ENCODE measurements at regions not wholly inside any gene's neighbourhood (a gene's known extent, or its start where the extent isn't known, plus 50 kb on each side); places are given as distances from the start of the nearest gene placed in this dataset.

DNA sequence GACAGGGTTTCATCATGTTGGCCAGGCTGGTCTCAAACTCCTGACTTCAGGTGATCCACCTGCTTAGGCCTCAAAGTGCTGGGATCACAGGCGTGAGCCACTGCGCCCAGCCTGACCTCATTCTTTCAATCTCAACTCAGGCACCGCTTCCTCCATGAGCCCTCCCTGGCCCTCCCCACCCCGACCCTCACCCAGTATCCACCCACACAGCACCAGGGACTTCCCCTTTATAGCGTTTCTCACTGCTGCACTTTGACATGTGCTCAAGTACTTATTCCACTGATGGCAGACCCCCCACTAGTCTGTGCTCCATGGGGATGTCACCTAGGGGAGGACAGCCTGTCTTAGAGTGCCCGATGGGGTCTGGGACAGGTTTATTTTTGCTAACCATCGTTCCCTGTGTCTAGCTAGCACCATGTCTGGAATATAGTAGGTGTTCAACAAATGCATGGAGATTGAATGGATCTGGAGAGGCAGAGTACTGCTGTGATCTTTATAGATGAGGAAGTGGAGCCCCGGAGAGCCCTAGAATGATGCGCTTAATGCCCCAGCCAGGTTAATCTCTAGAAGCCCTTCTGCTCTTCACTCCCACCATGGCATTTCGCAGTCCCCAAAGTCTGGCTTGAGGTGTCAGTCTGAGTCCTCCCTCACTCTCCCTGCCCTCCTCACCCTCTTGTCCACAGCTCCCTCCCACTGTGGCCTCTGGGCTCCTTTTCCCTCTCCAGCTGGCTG is 258.8 kb downstream of the RPS24 start:
- TF ChIP-seq CEBPB (IDR thresholded peaks at IDR 0.05) (no peak), FOXM1 (IDR thresholded peaks at IDR 0.05; ENCODE audit: borderline replicate concordance, low read depth) (no peak), YY1 (IDR thresholded peaks at IDR 0.05; ENCODE audit: low read depth) (no peak), TAF1 (IDR thresholded peaks at IDR 0.05; ENCODE audit: low read depth) (no peak), EP300 (IDR thresholded peaks at IDR 0.05; ENCODE audit: borderline replicate concordance) (no peak), NFIC (IDR thresholded peaks at IDR 0.05) (no peak), CREB1 (IDR thresholded peaks at IDR 0.05; ENCODE audit: low read depth) (no peak), TCF12 (IDR thresholded peaks at IDR 0.05; ENCODE audit: low read depth) (no peak), RAD21 (IDR thresholded peaks at IDR 0.05; ENCODE audit: low read depth) (no peak), EGR1 (IDR thresholded peaks at IDR 0.05) (no peak), TEAD4 (IDR thresholded peaks at IDR 0.05) (no peak), ZBTB7A (IDR thresholded peaks at IDR 0.05; ENCODE audit: low read depth) (no peak)
- TF ChIP-seq, protein P1, sequence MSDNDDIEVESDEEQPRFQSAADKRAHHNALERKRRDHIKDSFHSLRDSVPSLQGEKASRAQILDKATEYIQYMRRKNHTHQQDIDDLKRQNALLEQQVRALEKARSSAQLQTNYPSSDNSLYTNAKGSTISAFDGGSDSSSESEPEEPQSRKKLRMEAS (IDR thresholded peaks at IDR 0.05), result no peak
- TF ChIP-seq, protein P2, sequence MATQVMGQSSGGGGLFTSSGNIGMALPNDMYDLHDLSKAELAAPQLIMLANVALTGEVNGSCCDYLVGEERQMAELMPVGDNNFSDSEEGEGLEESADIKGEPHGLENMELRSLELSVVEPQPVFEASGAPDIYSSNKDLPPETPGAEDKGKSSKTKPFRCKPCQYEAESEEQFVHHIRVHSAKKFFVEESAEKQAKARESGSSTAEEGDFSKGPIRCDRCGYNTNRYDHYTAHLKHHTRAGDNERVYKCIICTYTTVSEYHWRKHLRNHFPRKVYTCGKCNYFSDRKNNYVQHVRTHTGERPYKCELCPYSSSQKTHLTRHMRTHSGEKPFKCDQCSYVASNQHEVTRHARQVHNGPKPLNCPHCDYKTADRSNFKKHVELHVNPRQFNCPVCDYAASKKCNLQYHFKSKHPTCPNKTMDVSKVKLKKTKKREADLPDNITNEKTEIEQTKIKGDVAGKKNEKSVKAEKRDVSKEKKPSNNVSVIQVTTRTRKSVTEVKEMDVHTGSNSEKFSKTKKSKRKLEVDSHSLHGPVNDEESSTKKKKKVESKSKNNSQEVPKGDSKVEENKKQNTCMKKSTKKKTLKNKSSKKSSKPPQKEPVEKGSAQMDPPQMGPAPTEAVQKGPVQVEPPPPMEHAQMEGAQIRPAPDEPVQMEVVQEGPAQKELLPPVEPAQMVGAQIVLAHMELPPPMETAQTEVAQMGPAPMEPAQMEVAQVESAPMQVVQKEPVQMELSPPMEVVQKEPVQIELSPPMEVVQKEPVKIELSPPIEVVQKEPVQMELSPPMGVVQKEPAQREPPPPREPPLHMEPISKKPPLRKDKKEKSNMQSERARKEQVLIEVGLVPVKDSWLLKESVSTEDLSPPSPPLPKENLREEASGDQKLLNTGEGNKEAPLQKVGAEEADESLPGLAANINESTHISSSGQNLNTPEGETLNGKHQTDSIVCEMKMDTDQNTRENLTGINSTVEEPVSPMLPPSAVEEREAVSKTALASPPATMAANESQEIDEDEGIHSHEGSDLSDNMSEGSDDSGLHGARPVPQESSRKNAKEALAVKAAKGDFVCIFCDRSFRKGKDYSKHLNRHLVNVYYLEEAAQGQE (IDR thresholded peaks at IDR 0.05; ENCODE audit: low read depth), result no peak

All from Ishikawa (cell line).